ENCODE measurements at regions not wholly inside any gene's neighbourhood (a gene's known extent, or its start where the extent isn't known, plus 50 kb on each side); places are given as distances from the start of the nearest gene placed in this dataset.
A peak's percentile ranks its signal among the peaks of the same experiment; 100 is the strongest.

DNA sequence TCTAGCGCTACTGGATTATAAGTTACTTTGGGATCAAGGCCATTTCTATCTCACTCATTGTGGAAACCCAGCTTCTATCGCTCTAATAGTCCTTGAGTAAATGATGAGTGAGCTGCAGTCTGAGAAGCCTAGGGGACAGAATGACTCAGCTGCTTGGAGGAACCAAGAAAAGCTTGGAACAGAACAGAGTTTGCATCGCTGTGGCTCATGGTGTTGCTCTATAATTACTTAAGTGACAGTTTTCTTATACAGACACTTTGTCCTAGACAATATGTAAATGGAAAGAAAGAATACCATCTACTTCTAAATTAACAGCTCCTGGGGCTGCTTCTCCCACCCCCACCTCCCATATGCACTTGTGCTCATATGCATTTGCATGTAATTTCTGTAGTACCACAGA is 156.9 kb downstream of the SLIT2 start:
- DNase-seq, result no peak

DNA sequence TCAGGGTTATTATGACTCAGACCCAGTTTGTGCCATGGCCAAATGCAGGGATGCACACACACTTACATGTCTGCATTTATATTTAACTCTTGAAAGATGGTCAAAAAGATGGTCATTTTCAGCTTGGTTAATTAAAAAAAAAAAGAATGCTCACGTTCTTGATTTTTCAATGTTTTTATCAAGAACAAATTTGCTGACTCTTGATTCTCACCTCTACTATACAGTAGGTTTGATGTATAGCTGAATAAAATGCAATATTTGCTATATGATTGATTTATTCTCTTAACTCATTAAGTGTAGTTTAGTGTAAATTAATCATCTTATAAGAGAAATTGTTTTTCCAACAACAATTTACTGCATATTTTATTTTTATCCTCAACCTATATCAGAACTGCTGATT is 160.4 kb downstream of the SLIT2 start:
- no peak for DNase-seq

DNA sequence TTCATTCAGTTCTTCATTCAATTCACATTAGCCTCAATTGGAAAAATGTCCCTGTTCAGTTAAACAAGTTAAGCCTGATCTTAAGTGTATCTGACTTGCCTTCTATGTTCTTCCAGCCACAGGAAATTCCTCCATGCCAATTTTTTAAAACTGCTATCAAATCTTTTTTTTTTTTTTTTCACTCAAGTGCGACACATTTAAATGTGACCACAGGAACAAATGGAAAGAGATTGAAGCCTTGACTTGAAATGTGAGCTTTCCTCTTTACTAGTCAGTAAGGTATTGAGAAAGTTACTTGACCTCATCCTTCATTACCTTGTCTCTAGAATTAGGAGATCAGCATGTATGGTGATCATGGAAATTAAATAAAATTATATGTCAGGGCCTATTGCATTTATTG is 165.1 kb downstream of the SLIT2 start:
- DNase-seq, result no peak

DNA sequence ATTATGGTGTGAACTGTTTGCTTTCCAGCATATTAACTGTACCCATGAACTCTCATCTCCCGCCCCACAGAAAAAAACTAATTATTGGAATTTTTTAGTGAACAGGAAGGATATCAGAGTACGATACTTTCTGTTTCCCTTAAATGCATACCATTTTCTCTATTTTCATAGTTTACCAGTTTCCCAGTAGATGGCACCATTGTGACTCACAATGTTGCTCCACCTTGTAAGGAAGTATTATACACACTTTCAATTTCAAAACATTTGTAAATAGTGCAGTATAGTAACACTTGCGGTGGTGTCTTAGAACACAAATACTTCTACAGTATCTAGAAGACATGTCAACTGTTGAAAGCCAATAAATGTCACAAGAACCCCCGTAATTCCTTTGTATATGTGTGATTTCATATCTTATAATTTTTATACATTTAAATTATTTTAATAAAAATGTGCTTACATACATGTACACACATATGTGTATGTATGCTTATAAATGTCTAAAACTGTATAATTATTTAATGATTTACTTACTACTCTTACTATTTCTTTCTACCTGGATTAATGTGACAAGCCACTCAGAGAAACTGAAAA is 167.3 kb downstream of the SLIT2 start:
- peak; percentile 73 for DNase-seq

DNA sequence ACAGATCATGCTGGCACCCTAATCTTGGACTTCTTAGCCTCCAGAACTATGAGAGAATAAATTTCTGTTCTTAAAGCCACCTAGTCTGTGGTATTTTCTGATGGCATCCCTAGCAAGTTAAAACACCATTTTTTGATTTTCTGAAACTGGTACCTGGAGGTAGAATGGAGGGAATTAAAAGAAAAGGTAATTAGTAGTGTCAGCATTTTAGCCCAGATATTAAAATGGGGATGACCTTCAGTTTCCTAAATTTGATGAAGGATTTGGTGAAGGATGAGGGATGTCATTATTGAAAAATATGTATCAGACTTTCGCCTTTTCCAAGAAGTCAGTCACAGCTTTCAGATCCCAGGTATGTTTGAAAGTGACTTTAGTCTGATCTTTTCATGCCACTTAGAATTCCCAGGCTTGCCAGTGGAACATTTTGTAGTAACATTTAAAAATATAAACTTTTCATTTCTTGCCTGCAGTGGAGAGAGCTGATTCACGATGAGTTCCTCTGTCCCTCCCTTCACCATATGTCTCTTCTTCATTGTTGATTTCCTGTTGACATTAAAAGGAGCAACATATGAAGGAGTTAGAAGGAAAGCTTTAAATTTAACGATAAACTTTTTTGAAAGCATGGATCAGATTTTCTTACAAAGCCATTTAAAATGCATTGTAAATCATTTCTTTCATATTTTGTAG is 169.4 kb downstream of the SLIT2 start:
- no peak for DNase-seq

DNA sequence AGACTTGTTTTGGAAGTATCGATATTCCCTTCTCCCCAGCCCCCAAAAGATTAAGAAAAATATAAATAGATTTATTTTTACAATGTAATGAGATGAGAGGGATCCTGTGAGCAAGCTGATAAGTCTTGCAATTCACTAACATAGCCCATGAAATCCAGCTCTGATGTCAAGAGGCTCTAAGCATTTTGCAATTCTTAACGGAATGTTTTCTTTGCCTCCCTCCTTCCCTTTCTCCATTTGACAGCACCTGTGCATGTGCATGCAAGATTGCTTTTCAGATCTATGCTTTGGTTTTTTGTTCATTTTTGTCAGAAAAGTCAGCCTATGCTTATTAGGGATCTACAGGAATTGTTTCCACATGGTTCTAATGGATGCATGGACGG is 169.9 kb downstream of the SLIT2 start:
- DNase-seq, result no peak

DNA sequence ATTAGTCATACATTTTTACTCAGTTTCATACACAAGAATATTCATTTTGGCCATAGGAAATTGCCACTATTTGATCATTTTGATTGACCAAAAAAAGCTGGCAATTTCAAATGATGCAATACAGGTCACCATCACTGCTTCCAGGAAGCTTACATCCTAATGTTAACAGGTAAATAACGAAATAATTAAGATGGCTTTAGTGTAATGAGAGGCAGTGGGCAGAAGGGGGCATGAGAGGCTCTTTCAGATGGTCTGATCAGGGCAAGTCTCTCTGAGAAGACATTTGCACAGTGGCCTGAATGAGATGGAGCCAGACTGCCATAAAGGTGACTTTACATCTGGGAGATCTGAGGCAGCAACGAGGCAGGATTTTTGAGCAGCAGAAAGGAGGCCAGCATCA is 170.7 kb downstream of the SLIT2 start:
- DNase-seq, result peak; percentile 35

DNA sequence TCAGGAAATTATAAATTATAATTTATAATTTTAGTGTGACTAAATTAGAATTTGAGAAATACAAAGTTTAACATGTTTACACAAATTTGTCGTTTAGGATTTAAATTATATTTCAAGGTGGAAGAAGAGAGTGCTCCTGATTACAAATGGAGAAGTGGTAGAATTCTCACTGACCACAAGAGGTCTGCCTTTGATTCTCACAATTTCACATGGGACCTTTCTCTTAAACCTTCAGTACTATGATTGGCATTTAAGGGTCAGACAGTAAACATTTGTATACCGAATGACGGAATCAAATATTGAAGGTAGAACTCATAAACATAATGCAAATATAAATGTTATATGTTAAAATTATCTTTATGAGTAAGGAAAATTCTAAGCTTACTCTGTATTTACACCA is 171.7 kb downstream of the SLIT2 start:
- DNase-seq, result no peak

DNA sequence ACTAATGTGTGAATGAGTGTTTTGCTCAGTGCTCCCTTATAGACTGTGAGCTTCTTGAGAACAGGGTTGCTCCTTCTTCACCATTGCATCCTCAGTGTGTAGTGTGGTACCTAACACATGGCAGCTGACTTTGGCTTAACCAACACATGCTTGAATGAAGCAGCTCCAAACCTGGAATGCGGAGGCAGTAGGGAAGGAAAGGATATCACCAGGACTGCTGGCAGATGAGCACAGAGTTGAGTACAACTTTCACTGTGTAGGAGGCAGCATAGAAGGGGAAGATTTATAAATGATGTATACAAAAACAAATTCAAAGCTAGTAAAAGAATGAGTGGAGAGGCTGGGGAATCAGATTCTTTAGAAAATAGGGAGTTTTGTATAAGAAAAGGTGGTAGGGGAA is 174.3 kb downstream of the SLIT2 start:
- DNase-seq, result no peak

DNA sequence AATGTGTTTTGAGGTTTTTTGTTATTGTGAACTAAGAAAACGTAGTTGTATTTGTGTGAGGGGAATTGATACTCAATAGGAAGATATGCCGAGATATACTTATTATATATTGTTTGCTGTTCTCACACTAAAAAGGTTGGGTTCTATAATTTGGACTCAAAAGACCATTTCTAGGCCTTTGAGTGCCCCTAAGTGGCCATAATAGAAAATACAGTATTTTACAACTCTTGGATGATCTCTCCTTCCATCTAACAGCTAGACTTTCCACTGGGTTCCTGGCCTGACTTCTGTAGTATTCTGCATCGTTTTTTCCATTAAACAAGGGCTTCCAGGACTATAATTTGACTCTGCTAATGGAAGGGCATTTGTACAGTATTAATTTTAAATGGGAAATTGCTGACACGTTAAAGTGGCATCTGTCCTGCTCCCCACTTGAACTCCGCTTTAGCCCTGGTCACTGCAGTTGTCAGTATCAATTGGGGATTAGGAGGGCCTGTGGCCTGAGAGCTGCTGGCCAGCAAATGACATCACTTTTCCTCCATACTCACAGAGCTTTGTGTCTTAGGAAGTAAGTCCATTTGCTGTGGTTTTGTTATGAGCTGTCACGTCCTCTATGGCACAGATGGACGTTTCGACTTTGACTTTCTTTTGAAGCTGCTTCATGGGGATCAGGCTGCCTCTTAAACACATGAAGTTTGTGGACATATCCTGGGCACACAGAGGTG is 176.9 kb downstream of the SLIT2 start:
- peak; percentile 30 for DNase-seq

DNA sequence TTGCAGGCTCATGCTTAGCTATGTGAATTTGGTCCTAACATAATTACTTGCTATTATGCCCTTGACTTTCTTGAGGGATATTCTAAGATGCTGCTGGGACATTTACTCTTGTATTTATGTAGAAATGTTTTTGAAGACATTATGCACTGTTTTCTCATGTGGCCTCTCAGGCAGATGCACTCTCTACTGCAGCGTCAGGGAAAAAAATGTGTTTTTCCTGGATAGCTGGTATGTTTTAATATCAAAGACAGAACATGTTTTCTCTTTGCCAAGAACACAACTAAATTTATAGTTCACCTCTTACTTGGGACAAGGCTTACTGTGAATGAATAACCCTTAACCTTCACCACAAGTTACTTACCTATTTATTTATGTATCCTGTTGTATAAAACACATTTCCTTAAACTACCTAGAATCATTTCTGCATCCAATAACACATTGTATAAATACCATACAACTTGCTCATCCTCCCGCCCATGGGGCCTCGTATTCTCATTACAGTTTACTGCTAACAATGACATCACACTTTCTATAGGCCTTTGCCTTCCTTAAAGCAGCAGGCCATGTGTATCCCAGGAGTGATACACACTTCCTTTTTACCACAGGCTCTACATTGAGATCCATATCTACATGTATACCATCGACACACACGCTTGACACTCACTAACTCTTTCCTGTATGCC is 178.7 kb downstream of the SLIT2 start:
- DNase-seq, result peak; percentile 84

DNA sequence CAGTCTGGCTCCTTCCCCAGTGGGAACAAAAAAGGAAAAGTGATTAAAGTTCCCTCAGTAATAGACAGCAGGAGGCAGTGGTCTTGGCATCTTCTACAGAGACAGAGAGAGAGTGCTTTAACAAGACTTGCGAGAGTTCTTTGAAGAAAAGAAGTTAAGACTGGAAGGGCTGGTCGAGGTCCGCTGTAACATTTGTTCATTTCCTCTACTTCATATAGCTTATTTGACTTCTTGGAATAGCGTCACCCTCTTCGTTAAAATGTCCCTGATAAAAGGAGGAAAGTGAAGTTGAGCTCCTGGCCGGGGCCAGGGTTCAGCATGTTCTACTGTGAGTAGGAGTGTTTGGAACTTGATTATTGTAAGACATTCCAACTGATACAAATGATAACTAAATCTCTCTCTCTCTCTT is 179.8 kb downstream of the SLIT2 start:
- DNase-seq, result no peak

DNA sequence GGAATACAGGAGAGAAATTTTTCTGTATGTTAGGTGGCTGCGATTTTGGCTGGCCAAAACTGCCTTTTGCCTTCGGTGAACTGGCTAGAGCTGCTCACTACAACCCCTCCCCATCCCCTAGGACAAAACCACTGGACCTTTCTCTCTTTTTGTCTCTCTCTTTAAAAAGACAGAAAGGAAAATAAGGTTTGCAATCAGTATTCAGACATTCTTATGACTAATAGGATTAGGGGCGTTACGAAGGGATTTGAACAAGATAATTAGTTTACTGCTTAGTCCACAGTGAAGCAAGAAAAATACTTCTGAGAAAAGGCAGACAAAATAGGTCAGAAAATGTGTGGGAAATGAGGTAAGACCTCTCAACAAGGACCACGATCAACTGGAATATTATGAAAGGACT is 180.4 kb downstream of the SLIT2 start:
- DNase-seq, result peak; percentile 63

DNA sequence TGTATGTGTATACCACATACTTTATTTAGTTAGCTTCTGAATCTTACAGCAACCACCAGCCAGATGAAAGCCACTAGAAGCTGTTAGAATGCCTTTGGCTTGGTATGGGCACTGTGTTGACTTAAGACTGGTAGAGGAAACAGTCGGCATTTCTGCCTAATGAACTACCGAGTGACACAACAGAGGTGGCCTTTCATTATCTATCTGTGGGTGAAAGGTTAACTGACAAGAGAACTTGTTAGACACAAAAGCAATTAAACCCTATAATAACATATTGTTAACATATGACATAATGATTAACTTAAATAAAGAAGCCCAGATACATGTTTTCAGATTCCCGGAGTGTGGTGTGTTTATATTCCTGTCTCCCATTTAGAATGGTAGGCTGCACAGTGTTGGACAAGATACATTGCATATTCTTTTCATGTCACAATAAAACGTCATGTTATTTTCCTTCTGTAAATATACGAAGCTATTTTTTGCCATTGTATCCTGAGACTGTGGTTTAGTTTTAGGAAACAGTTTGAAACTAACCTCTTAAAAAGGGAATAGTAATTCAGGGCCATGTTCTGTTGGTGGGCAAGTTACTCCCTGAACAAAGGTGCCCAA is 181.5 kb downstream of the SLIT2 start:
- no peak for DNase-seq

DNA sequence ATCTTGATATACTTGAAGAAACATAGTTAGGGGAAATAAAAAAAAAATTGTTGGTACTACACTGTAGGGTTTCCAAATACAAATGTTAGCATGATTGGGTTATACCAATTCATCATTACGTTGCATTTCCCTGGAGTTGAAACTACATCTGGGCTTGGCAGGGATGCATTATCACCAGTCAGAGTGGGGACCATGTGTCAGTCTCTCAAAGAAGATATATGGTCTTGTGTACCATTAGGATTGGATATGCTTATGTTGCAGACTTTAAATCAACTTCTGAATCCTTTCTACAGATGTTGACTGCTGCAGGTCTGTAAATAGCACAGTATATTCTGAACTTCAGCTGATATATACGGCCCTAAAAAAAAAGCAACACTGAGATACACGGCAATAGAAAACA is 188.5 kb downstream of the SLIT2 start:
- DNase-seq, result no peak

DNA sequence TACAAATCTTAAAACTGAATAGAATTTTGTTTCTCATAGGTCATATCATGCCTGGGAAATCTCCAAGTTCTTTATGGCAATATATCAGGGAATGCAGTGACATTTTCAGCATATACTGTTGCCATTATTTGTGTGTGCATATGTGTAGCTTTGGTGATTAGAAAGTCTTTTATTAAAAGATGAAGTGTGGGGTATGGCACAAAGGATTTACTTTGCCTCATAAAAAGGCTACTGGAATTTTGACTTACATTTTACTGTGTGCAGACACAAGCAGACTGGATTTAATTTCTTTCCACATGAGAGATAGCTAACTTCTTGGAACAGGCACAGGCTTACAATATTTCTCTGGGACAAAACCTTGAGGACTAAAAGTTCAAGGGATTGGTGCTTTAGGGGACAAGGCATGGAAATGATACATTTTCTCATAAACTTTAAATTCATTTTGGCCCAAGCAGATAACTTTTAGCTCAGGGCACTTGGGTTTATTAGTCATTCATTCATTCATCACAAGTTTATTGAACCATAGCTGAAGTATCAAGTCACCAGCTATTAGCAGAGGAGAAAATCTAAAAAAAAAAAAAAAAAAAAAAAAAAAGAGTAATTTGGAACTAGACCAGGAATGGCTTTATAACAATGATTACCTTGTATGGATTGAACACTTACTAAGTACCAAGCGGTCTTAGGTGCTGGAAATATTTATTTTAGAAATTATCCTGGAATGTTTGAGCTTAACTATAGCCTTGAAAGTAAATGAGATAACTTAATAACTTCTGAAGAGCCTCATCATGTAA is 191.5 kb downstream of the SLIT2 start:
- DNase-seq, result no peak

DNA sequence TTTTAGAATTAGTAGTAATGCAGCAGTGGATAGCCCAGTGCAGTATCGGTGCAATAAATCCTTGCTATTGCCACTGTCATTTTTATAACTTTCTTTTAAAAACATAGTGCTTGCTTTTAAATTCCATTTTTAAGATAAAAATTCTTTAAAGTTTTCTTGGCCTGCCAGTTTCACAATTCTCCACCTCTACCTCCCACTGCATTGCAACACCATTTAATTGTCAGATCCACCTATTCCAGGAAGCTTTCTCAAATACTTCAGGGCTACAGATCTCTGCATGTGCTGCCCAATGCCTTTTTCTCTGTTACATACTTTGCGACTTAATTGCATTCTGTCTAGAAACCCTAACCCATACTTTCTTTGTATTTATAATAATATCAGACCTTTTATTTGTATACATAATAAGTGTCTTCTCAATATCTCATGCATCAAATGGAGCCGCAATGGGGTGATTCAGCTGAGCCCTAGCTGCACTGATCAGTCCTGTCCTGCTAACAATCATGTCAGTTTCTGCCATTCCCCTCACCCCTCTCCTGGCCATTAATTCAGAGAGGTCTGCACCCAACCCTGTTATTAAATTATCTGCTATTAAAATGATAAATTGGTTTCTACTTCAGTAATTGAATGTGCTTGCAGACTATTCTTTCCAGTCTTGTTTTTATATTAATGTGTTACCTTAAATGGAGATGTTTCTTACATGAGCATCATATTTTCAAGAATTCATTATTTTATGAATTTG is 193.1 kb downstream of the SLIT2 start:
- no peak for DNase-seq

DNA sequence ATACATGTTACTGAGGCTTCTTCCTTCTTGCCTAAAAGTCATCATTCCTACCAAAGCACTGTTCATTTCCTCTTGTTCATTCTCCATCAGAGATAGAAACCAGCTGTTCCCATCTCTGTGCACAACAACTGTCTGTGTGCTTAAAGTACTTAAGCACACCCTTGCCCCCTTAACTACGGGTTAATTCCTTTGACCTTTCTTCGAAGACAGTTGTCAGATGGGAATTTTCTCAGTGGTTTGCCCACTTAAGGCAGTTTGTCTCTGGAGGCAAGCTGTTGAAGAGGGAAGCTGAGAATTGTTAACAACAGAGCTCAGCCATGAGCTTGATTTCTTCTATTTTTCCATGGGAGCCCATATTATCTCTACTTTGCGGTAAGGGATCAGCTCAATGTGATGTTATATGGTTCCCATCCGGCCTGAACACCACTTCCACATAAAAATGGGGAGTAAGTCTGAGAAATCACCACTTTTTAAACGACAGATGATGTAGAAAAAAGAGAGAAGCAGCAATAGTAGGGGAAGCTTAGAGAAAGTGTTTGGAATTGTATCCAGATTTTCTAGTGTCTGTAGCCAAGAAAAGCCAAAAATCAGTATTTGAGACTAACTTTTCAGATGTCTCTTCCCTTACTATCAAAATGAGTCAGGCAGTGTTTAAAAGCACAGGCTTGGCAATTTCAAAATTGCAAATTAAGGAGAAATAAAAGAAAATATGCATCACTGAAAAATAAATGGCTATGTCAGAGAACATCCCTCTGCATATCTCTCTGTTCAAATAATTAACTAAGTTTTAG is 194.4 kb downstream of the SLIT2 start:
- no peak for DNase-seq

DNA sequence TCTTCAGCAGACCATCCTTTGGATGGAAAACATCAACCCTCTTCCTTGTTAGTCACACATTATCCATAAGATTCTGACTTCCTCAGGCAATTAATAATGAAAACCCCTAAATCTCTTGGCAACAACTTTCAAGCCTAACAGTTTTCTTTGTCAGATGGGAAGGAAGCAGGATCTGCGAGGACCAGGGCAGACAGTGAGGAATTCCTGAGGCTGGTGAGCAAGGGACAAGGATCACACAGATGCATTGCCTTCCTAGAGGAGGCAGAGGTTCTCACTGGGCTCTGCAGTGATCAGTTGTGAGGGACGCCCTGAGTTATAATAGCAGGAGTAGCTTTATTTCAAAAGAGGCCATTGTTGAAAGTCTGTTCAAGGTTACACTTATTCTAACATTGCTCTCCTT is 195.4 kb downstream of the SLIT2 start:
- no peak for DNase-seq

DNA sequence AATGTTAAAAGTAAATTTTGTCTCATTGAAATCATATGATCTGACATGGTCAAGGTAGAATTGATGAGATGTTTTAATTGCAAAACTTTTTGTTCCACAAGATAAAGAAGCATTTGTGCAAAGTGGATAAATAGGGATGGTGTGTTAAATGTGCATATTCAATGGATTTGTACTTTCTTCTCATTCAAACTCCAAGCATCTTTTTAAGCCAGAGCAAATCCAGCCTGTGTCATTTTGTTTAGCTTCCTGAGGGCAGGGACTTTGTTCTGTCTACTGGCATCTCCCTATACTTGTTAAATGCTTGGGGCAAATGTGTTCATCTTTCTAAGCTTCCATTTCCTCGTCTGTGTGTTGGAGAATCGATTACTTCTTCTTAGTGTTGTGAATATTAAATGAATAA is 200.3 kb downstream of the SLIT2 start:
- no peak for DNase-seq

DNA sequence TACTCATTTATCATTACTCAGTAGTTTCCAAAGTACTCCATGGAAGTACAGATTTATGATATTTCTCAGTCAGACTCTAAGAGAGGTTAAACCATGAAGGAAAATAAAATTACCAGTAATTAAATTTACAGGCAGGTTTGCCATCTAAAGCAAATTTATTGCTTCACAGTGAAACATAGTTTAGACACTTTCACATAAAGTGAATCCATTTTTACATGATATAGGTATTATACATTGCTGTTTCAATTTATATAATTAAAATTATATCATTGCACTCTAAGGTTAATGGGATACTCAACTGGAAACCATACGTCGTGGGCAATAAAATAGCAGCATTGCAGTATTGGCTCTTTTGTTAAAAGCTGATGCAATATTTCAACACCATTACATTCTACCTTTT is 202.8 kb downstream of the SLIT2 start:
- DNase-seq, result no peak

Measured in fibroblast of skin of right quadriceps (primary cell).